NCI-H146 treated with DMSO at 0.1 percent for 48 hours (cell line): ENCODE measurements at regions not wholly inside any gene's neighbourhood (a gene's known extent, or its start where the extent isn't known, plus 50 kb on each side); places are given as distances from the start of the nearest gene placed in this dataset.
A peak's percentile ranks its signal among the peaks of the same experiment; 100 is the strongest.

Source experiments
- DNase-seq: peaks from one replicate; lab custom pipeline; 2025; ENCODE audit not compliant: unreplicated experiment; lab: John Stamatoyannopoulos, UW

GRCh38 chr12:19855851-19856250 is 416.6 kb downstream of the AEBP2 start:
- DNase-seq, result no peak

GRCh38 chr12:19856389-19856788 is 417.1 kb downstream of the AEBP2 start:
- DNase-seq, result no peak

GRCh38 chr12:19857204-19857603 is 417.9 kb downstream of the AEBP2 start:
- no peak for DNase-seq

GRCh38 chr12:19867151-19867550 is 427.9 kb downstream of the AEBP2 start:
- no peak for DNase-seq

- no peak for DNase-seq
Measured at GRCh38 chr12:19867970-19868369, 428.7 kb downstream of the AEBP2 start.

GRCh38 chr12:19869413-19869812 is 430.1 kb downstream of the AEBP2 start:
- DNase-seq, result no peak

GRCh38 chr12:19872621-19873540 is 433.6 kb downstream of the AEBP2 start:
- DNase-seq, result no peak

- DNase-seq, result no peak
Measured at GRCh38 chr12:19880076-19880475, 440.8 kb downstream of the AEBP2 start.

GRCh38 chr12:19880721-19881120 is 441.4 kb downstream of the AEBP2 start:
- no peak for DNase-seq

GRCh38 chr12:19882346-19882745 is 443.1 kb downstream of the AEBP2 start:
- DNase-seq, result no peak

GRCh38 chr12:19884021-19884492 is 444.8 kb downstream of the AEBP2 start:
- no peak for DNase-seq

GRCh38 chr12:19885093-19885812 is 446.0 kb downstream of the AEBP2 start:
- no peak for DNase-seq

GRCh38 chr12:19886065-19886464 is 446.8 kb downstream of the AEBP2 start:
- no peak for DNase-seq

- DNase-seq, result no peak
Measured at GRCh38 chr12:19886639-19887064, 447.4 kb downstream of the AEBP2 start.

- no peak for DNase-seq
Measured at GRCh38 chr12:19890024-19890423, 450.7 kb downstream of the AEBP2 start.

- no peak for DNase-seq
Measured at GRCh38 chr12:19891936-19892591, 452.8 kb downstream of the AEBP2 start.

- DNase-seq, result peak; percentile 20
Measured at GRCh38 chr12:19893514-19893913, 454.2 kb downstream of the AEBP2 start.

GRCh38 chr12:19894050-19894449 is 454.8 kb downstream of the AEBP2 start:
- no peak for DNase-seq

- no peak for DNase-seq
Measured at GRCh38 chr12:19894803-19895202, 455.5 kb downstream of the AEBP2 start.

GRCh38 chr12:19895246-19896020 is 456.1 kb downstream of the AEBP2 start:
- no peak for DNase-seq

GRCh38 chr12:19896041-19896440 is 456.7 kb downstream of the AEBP2 start:
- DNase-seq, result no peak
